ENCODE measurements at regions not wholly inside any gene's neighbourhood (a gene's known extent, or its start where the extent isn't known, plus 50 kb on each side); places are given as distances from the start of the nearest gene placed in this dataset.

DNA sequence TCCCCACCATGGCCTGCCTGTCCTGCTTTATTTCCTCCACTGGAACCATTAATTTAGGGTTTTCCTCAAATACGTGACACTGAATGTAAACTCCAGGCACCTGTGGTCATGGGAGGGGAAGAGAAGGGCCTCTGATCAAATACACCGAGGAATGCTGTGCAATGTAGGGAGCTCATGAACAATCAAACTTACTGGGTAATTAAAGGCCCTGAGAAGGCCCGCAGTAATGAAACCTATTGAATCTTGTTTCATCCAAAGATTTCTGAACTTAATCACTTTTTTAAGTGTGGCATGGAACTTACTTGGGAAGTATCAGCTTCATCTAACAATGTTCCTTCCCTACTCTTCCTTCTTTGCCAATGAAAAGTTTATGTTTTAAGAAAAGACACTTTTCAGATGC is 299.8 kb downstream of the MIAT start:
- H3K36me3 Mint-ChIP-seq (ENCODE audit: insufficient read depth): no peaks in the 10 kb centered on the region
- no peak overlapping the region for H3K4me3 Mint-ChIP-seq (ENCODE audit: low read depth)
- DNase-seq (ENCODE audit: low spot score, unreplicated experiment): no peak
- H3K4me1 Mint-ChIP-seq (ENCODE audit: low read depth): peaks cover 9% of the 10 kb centered on the region
- H3K9me3 Mint-ChIP-seq (ENCODE audit: low read depth): no peaks in the 10 kb centered on the region
- TF ChIP-seq, protein P1, sequence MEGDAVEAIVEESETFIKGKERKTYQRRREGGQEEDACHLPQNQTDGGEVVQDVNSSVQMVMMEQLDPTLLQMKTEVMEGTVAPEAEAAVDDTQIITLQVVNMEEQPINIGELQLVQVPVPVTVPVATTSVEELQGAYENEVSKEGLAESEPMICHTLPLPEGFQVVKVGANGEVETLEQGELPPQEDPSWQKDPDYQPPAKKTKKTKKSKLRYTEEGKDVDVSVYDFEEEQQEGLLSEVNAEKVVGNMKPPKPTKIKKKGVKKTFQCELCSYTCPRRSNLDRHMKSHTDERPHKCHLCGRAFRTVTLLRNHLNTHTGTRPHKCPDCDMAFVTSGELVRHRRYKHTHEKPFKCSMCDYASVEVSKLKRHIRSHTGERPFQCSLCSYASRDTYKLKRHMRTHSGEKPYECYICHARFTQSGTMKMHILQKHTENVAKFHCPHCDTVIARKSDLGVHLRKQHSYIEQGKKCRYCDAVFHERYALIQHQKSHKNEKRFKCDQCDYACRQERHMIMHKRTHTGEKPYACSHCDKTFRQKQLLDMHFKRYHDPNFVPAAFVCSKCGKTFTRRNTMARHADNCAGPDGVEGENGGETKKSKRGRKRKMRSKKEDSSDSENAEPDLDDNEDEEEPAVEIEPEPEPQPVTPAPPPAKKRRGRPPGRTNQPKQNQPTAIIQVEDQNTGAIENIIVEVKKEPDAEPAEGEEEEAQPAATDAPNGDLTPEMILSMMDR (IDR thresholded peaks at IDR 0.05; ENCODE audit: unreplicated experiment): no peak
- H3K27me3 Mint-ChIP-seq: peaks cover 70% of the 10 kb centered on the region
- no peak overlapping the region for H3K27ac Mint-ChIP-seq

DNA sequence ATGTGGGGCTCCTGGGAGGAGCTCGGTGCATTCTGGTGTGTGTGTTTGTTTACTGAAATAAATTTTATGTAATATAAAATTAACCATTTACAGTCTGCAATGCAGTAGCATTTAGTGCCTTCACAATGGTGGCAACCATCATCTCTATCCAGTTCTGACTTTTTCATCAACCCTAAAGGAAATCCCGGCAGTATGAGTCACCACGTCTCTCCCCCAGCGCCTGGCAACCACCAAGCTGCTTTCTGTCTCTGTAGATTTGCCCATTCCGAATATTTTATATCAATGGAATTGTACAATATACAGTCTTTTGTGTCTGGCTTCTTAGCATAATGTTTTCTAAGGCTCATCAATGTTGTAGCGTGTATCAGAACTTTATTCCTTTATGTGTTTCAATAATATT is 300.5 kb downstream of the MIAT start:
- peaks cover 66% of the 10 kb centered on the region for H3K27me3 Mint-ChIP-seq
- no peaks in the 10 kb centered on the region for H3K36me3 Mint-ChIP-seq (ENCODE audit: insufficient read depth)
- no peaks in the 10 kb centered on the region for H3K9me3 Mint-ChIP-seq (ENCODE audit: low read depth)
- no peak overlapping the region for H3K4me3 Mint-ChIP-seq (ENCODE audit: low read depth)
- DNase-seq (ENCODE audit: low spot score, unreplicated experiment): no peak
- peaks cover 9% of the 10 kb centered on the region for H3K4me1 Mint-ChIP-seq (ENCODE audit: low read depth)
- H3K27ac Mint-ChIP-seq: no peak overlapping the region
- TF ChIP-seq, protein P1 (IDR thresholded peaks at IDR 0.05; ENCODE audit: unreplicated experiment): no peak

DNA sequence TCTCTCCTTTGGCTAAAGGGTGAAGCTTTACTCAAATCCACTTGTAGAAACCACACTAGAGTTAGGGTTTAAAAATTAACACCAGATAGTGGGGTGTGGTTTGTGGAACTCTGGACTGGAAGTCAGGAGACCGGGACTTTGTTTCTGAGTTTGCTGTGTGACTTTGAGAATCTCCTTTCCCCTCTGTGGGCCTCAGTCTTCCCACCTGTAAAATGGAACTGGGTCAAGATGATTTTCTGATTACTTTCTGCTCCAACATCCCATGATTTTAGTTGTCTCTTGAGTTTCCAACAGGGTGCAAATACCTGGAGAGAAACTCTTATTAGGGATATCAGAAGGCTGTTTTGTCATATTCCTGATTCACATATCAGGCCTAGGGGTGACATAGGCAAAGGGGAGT is 301.0 kb downstream of the MIAT start:
- DNase-seq (ENCODE audit: low spot score, unreplicated experiment): no peak
- Mint-ChIP-seq H3K36me3 (ENCODE audit: insufficient read depth) (no peaks in the 10 kb centered on the region), H3K27me3 (peaks cover 61% of the 10 kb centered on the region), H3K9me3 (ENCODE audit: low read depth) (no peaks in the 10 kb centered on the region), H3K4me3 (ENCODE audit: low read depth) (no peak overlapping the region), H3K27ac (no peak overlapping the region), H3K4me1 (ENCODE audit: low read depth) (peaks cover 9% of the 10 kb centered on the region)
- TF ChIP-seq, protein P1 (IDR thresholded peaks at IDR 0.05; ENCODE audit: unreplicated experiment): no peak

DNA sequence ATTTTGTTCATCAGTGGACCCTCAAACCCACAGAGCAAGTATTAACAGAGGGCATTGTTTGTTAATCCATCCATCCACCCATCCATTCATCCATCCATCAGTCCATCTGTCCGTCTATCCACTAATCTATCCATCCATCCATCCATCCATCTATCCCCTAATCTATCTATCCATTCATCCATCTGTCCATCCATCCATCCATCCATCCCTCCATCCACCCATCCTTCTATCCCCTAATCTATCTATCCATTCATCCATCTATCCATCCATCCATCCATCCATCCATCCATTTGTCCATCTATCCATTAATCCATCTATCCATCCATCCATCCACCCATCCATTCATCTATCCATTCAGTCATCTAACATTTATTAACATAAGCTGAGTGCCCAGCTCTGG is 307.3 kb downstream of the MIAT start:
- no peak for DNase-seq (ENCODE audit: low spot score, unreplicated experiment)
- Mint-ChIP-seq H3K4me1 (ENCODE audit: low read depth) (peaks cover 1% of the 10 kb centered on the region), H3K36me3 (ENCODE audit: insufficient read depth) (no peaks in the 10 kb centered on the region), H3K27ac (no peak overlapping the region), H3K27me3 (peaks cover 29% of the 10 kb centered on the region), H3K4me3 (ENCODE audit: low read depth) (no peak overlapping the region), H3K9me3 (ENCODE audit: low read depth) (no peaks in the 10 kb centered on the region)
- TF ChIP-seq, protein P1 (IDR thresholded peaks at IDR 0.05; ENCODE audit: unreplicated experiment): no peak

DNA sequence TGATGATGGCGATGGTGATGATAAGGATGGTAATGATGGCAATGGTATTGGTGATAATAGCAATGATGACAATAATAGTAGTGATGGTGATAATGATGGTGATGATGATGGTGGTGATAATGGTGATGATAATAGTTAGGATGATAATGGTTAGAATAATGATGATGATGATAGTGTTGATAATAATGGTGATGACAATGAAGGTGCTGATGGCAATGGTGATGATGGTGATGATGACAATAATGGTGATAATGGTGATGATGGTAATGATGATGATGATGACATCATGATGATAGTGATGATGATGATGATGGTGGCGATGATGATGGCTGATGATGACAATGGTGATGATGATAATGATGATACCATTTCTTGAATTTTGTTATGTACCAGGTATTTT is 309.9 kb downstream of the MIAT start:
- Mint-ChIP-seq H3K4me1 (ENCODE audit: low read depth) (peaks cover 1% of the 10 kb centered on the region), H3K4me3 (ENCODE audit: low read depth) (no peak overlapping the region), H3K27me3 (peaks cover 25% of the 10 kb centered on the region), H3K27ac (no peak overlapping the region), H3K9me3 (ENCODE audit: low read depth) (no peaks in the 10 kb centered on the region), H3K36me3 (ENCODE audit: insufficient read depth) (no peaks in the 10 kb centered on the region)
- TF ChIP-seq, protein P1 (IDR thresholded peaks at IDR 0.05; ENCODE audit: unreplicated experiment): no peak
- DNase-seq (ENCODE audit: low spot score, unreplicated experiment): no peak

Data from progenitor cell of endocrine pancreas (in vitro differentiated cells).